Neural cell (in vitro differentiated cells): ENCODE measurements at regions not wholly inside any gene's neighbourhood (a gene's known extent, or its start where the extent isn't known, plus 50 kb on each side); places are given as distances from the start of the nearest gene placed in this dataset.

Experiments
- SMC3 ChIP-seq: fragments of 450-650 bp; conservative IDR thresholded peaks from 2 replicates; pipeline ENCODE4 v1.6.1; 2014; ENCODE audit warnings: antibody characterized with exemption, mild to moderate bottlenecking, moderate library complexity; ENCODE audit not compliant: poor library complexity
- TAF1 ChIP-seq: IDR thresholded peaks from 2 replicates; pipeline ENCODE4 v1.6.1; 2012; ENCODE audit warnings: low read depth
- TF ChIP-seq, protein P1 (sequence below): fragments of 450-650 bp; IDR thresholded peaks from 2 replicates; pipeline ENCODE4 v1.5.1; 2014; ENCODE audit warnings: antibody characterized with exemption, mild to moderate bottlenecking, moderate library complexity; ENCODE audit not compliant: poor library complexity, severe bottlenecking
- TF ChIP-seq, protein P2 (sequence below): IDR thresholded peaks from 2 replicates; pipeline ENCODE4 v1.6.1; 2012; ENCODE audit warnings: borderline replicate concordance

GRCh38 chr2:199629301-199629700 lies 171.6 kb upstream of the SATB2 start:
- TF ChIP-seq, protein P1, sequence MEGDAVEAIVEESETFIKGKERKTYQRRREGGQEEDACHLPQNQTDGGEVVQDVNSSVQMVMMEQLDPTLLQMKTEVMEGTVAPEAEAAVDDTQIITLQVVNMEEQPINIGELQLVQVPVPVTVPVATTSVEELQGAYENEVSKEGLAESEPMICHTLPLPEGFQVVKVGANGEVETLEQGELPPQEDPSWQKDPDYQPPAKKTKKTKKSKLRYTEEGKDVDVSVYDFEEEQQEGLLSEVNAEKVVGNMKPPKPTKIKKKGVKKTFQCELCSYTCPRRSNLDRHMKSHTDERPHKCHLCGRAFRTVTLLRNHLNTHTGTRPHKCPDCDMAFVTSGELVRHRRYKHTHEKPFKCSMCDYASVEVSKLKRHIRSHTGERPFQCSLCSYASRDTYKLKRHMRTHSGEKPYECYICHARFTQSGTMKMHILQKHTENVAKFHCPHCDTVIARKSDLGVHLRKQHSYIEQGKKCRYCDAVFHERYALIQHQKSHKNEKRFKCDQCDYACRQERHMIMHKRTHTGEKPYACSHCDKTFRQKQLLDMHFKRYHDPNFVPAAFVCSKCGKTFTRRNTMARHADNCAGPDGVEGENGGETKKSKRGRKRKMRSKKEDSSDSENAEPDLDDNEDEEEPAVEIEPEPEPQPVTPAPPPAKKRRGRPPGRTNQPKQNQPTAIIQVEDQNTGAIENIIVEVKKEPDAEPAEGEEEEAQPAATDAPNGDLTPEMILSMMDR = no peak
- TF ChIP-seq, protein P2, sequence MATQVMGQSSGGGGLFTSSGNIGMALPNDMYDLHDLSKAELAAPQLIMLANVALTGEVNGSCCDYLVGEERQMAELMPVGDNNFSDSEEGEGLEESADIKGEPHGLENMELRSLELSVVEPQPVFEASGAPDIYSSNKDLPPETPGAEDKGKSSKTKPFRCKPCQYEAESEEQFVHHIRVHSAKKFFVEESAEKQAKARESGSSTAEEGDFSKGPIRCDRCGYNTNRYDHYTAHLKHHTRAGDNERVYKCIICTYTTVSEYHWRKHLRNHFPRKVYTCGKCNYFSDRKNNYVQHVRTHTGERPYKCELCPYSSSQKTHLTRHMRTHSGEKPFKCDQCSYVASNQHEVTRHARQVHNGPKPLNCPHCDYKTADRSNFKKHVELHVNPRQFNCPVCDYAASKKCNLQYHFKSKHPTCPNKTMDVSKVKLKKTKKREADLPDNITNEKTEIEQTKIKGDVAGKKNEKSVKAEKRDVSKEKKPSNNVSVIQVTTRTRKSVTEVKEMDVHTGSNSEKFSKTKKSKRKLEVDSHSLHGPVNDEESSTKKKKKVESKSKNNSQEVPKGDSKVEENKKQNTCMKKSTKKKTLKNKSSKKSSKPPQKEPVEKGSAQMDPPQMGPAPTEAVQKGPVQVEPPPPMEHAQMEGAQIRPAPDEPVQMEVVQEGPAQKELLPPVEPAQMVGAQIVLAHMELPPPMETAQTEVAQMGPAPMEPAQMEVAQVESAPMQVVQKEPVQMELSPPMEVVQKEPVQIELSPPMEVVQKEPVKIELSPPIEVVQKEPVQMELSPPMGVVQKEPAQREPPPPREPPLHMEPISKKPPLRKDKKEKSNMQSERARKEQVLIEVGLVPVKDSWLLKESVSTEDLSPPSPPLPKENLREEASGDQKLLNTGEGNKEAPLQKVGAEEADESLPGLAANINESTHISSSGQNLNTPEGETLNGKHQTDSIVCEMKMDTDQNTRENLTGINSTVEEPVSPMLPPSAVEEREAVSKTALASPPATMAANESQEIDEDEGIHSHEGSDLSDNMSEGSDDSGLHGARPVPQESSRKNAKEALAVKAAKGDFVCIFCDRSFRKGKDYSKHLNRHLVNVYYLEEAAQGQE = no peak
- TF ChIP-seq TAF1 (no peak), SMC3 (no peak)
